ENCODE measurements at regions not wholly inside any gene's neighbourhood (a gene's known extent, or its start where the extent isn't known, plus 50 kb on each side); places are given as distances from the start of the nearest gene placed in this dataset.

GRCh38 chr2:144836635-144837350, 316.9 kb upstream of the ZEB2 start:
- no peak overlapping the region for H3K27ac ChIP-seq
- H3K4me1 ChIP-seq, result peaks cover 3% of the 10 kb centered on the region
- no peaks in the 10 kb centered on the region for H3K9me3 ChIP-seq
- intact Hi-C loops (cut with DNase I; ENCODE audit: low total_unique reads), result no loop called here
- no peak overlapping the region for H3K4me3 ChIP-seq
- no peaks in the 10 kb centered on the region for H3K36me3 ChIP-seq (ENCODE audit: low read depth, missing control alignments)
- no peaks in the 10 kb centered on the region for H3K27me3 ChIP-seq
- DNase-seq, result no peak
- WGBS, 2 donors, result 57 to 65% methylated on average over 7 of the region's 7 CpGs
- TF ChIP-seq CTCF (IDR thresholded peaks at IDR 0.05) (no peak), POLR2A (IDR thresholded peaks at IDR 0.05) (no peak)

- intact Hi-C loops (cut with DNase I; ENCODE audit: low total_unique reads), result no loop called here
- H3K4me3 ChIP-seq, result no peak overlapping the region
- no peaks in the 10 kb centered on the region for H3K9me3 ChIP-seq
- H3K27ac ChIP-seq, result no peak overlapping the region
- no peak for DNase-seq
- peaks cover 3% of the 10 kb centered on the region for H3K4me1 ChIP-seq
- WGBS, 2 donors, result 77% methylated on average over 4 of the region's 4 CpGs
- TF ChIP-seq CTCF (IDR thresholded peaks at IDR 0.05) (no peak), POLR2A (IDR thresholded peaks at IDR 0.05) (no peak)
- no peaks in the 10 kb centered on the region for H3K36me3 ChIP-seq (ENCODE audit: low read depth, missing control alignments)
- no peaks in the 10 kb centered on the region for H3K27me3 ChIP-seq
Observed at GRCh38 chr2:144835634-144836350, 315.9 kb upstream of the ZEB2 start.

GRCh38 chr2:144834998-144835633, 315.2 kb upstream of the ZEB2 start:
- H3K27me3 ChIP-seq, result no peaks in the 10 kb centered on the region
- intact Hi-C loops (cut with DNase I; ENCODE audit: low total_unique reads), result no loop called here
- peaks cover 3% of the 10 kb centered on the region for H3K4me1 ChIP-seq
- H3K27ac ChIP-seq, result no peak overlapping the region
- no peak for TF ChIP-seq POLR2A (IDR thresholded peaks at IDR 0.05)
- no peak for TF ChIP-seq CTCF (IDR thresholded peaks at IDR 0.05)
- DNase-seq, result peak; percentile 58
- H3K36me3 ChIP-seq (ENCODE audit: low read depth, missing control alignments), result no peaks in the 10 kb centered on the region
- H3K4me3 ChIP-seq, result no peak overlapping the region
- no peaks in the 10 kb centered on the region for H3K9me3 ChIP-seq
- 29 to 35% methylated on average over 5 of the region's 5 CpGs for WGBS, 2 donors

GRCh38 chr2:144834363-144834762, 314.4 kb upstream of the ZEB2 start:
- WGBS, 2 donors, result 61% methylated on average over 4 of the region's 4 CpGs
- no peak overlapping the region for H3K27ac ChIP-seq
- H3K36me3 ChIP-seq (ENCODE audit: low read depth, missing control alignments), result no peaks in the 10 kb centered on the region

More at GRCh38 chr2:144834363-144834762, 314.4 kb upstream of the ZEB2 start:
- intact Hi-C loops (cut with DNase I; ENCODE audit: low total_unique reads), result no loop called here
- Histone ChIP-seq H3K4me3 (no peak overlapping the region), H3K4me1 (peaks cover 3% of the 10 kb centered on the region), H3K27me3 (no peaks in the 10 kb centered on the region), H3K9me3 (no peaks in the 10 kb centered on the region)
- TF ChIP-seq POLR2A (IDR thresholded peaks at IDR 0.05) (no peak), CTCF (IDR thresholded peaks at IDR 0.05) (no peak)
- DNase-seq, result no peak

Measured in testis (tissue), 2 donors.